ENCODE measurements at regions not wholly inside any gene's neighbourhood (a gene's known extent, or its start where the extent isn't known, plus 50 kb on each side); places are given as distances from the start of the nearest gene placed in this dataset.

DNA sequence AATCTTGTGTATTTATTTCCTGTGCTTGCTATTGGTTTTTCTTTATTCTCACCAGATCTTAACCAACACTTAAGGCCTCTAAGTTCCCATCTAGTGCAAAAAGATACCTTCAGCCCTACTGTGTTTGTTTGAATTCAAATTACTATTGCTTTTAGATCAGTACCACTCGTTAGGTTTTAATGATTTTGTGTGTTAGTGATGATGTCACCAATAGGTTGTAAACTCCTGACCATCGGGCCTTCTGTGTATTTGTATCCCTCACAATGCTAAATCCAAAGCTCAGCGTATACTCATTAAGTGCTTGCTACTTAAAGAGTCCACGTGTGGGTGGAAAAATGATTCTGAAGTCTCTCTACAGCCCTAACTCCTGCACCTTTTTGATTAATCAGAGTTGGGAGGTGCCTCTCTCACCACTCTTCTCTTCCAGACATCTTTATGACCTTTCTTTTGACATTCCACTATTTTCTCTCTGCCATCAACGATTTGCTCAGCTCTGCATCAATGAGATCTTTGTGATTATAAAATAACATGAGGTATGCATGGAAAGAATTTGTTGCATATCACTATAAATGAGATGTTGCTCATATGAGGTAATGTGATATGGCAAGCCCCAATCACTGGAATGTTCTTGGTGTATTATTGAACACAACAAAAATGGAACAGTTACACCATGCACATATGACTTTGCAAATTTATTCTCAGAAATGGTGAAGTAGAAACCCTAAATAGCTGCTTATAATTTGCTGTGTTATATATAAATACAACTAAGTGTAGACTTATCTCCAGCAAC lies 55.1 kb upstream of the LAMA2 start:
- Histone ChIP-seq H3K27ac (no peak overlapping the region), H3K4me3 (no peak overlapping the region), H3K27me3 (no peaks in the 10 kb centered on the region), H3K9me3 (no peaks in the 10 kb centered on the region), H3K36me3 (no peaks in the 10 kb centered on the region), H3K4me1 (peaks cover 0 to 4% of the 10 kb centered on the region in 2 donors)
- in situ Hi-C loops (cut with MboI; ENCODE audit: low sequenced_read_pairs in 4 of 4) (no loop called here), intact Hi-C loops (cut with DNase I; ENCODE audit: low total_unique reads) (no loop called here)
- ATAC-seq (no peak), DNase-seq (no peak)
- TF ChIP-seq, protein P1, sequence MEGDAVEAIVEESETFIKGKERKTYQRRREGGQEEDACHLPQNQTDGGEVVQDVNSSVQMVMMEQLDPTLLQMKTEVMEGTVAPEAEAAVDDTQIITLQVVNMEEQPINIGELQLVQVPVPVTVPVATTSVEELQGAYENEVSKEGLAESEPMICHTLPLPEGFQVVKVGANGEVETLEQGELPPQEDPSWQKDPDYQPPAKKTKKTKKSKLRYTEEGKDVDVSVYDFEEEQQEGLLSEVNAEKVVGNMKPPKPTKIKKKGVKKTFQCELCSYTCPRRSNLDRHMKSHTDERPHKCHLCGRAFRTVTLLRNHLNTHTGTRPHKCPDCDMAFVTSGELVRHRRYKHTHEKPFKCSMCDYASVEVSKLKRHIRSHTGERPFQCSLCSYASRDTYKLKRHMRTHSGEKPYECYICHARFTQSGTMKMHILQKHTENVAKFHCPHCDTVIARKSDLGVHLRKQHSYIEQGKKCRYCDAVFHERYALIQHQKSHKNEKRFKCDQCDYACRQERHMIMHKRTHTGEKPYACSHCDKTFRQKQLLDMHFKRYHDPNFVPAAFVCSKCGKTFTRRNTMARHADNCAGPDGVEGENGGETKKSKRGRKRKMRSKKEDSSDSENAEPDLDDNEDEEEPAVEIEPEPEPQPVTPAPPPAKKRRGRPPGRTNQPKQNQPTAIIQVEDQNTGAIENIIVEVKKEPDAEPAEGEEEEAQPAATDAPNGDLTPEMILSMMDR (IDR thresholded peaks at IDR 0.05 in 4 of 5, conservative IDR thresholded peaks at IDR 0.05 in 1 of 5): no peak
- TF ChIP-seq POLR2A (IDR thresholded peaks at IDR 0.05): no peak

DNA sequence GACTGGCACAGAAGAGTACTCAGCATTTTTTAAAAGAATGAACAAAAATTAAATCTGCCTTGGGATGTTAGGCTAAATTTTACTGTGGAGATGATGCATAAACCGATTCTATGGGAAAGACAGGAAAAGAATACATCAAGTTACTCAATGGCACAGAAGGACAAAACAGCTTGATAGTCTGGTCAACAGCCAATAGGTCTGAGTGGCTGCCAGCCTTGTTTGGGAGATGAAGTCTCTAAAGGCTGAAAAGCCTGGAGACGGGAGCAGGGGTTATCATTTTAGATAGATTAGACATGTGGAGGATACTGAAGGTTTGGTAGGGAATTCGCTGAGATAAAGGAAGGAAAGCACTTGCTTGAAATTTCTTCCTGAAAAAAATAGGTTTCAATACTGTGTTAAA lies 56.3 kb upstream of the LAMA2 start:
- Histone ChIP-seq H3K9me3 (no peaks in the 10 kb centered on the region), H3K36me3 (no peaks in the 10 kb centered on the region), H3K4me1 (peaks cover 0 to 4% of the 10 kb centered on the region in 2 donors), H3K27ac (no peak overlapping the region), H3K27me3 (no peaks in the 10 kb centered on the region), H3K4me3 (no peak overlapping the region)
- in situ Hi-C loops (cut with MboI; ENCODE audit: low sequenced_read_pairs in 4 of 4) (no loop called here), intact Hi-C loops (cut with DNase I; ENCODE audit: low total_unique reads) (no loop called here)
- ATAC-seq (no peak), DNase-seq (no peak)
- TF ChIP-seq POLR2A (IDR thresholded peaks at IDR 0.05): no peak
- TF ChIP-seq, protein P1 (IDR thresholded peaks at IDR 0.05 in 4 of 5, conservative IDR thresholded peaks at IDR 0.05 in 1 of 5): no peak

DNA sequence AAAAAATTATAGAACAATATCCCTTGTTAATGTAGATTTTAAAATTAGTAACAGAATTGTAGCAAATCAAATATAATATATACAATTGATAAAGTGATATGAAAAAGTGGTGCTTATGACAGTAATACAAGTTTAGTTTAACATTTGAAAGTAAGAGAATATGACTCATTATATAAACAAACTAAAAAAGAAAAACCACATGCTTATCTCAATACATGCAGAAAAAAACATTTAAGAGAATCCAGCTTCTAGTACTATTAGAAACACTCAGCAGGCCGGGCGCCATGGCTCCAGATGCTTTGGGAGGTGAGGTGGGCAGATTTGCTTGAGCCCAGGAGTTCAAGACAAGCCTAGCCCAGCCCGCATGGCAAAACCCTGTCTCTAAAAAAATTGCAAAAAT lies 60.7 kb upstream of the LAMA2 start:
- no peaks in the 10 kb centered on the region for H3K4me1 ChIP-seq
- no peak for TF ChIP-seq POLR2A (IDR thresholded peaks at IDR 0.05)
- TF ChIP-seq, protein P1 (IDR thresholded peaks at IDR 0.05 in 4 of 5, conservative IDR thresholded peaks at IDR 0.05 in 1 of 5): no peak
- H3K27me3 ChIP-seq: no peaks in the 10 kb centered on the region
- H3K4me3 ChIP-seq: no peak overlapping the region
- DNase-seq: no peak
- no peak overlapping the region for H3K27ac ChIP-seq
- H3K36me3 ChIP-seq: no peaks in the 10 kb centered on the region
- intact Hi-C loops (cut with DNase I; ENCODE audit: low total_unique reads): no loop called here
- in situ Hi-C loops (cut with MboI; ENCODE audit: low sequenced_read_pairs in 4 of 4): loop anchor here in 1 of 4 donors (25.0 kb wide), 1 partner anchor 440 kb away; no protein-coding TSS in a partner anchor
- no peaks in the 10 kb centered on the region for H3K9me3 ChIP-seq
- ATAC-seq: no peak

DNA sequence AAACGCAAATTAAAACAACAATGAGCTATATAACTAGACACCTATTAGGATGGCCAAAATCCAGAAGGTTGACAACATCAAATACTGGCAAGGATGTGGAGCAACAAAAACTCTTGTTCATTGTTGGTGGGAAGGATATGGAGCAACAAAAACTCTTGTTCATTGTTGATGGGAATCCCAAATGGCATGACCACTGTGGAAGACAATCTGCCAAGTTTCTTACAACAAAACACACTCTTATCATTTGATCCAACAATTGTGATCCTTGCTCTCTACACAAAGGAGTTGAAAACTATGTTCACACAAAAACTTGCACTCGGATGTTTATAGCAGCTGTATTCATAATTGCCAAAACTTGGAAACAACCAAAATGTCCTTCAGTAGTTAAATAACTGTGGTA lies 61.8 kb upstream of the LAMA2 start:
- TF ChIP-seq, protein P1 (IDR thresholded peaks at IDR 0.05 in 4 of 5, conservative IDR thresholded peaks at IDR 0.05 in 1 of 5): no peak
- TF ChIP-seq POLR2A (IDR thresholded peaks at IDR 0.05): no peak
- DNase-seq (no peak), ATAC-seq (no peak)
- Histone ChIP-seq H3K27ac (no peak overlapping the region), H3K27me3 (no peaks in the 10 kb centered on the region), H3K4me3 (no peak overlapping the region), H3K36me3 (no peaks in the 10 kb centered on the region), H3K9me3 (no peaks in the 10 kb centered on the region), H3K4me1 (no peaks in the 10 kb centered on the region)
- intact Hi-C loops (cut with DNase I; ENCODE audit: low total_unique reads): no loop called here
- in situ Hi-C loops (cut with MboI; ENCODE audit: low sequenced_read_pairs in 4 of 4): loop anchor here in 1 of 4 donors (25.0 kb wide), 1 partner anchor 441 kb away; no protein-coding TSS in a partner anchor
